ENCODE measurements at regions not wholly inside any gene's neighbourhood (a gene's known extent, or its start where the extent isn't known, plus 50 kb on each side); places are given as distances from the start of the nearest gene placed in this dataset.

GRCh38 chr2:236658974-236659757, 89.5 kb downstream of the ACKR3 start:
- TF ChIP-seq GATA2 (IDR thresholded peaks at IDR 0.05; ENCODE audit: low read depth, low read length) (no peak), GATA3 (IDR thresholded peaks at IDR 0.05; ENCODE audit: low read depth, low read length) (no peak)

Data from SH-SY5Y (cell line).